ENCODE measurements at regions not wholly inside any gene's neighbourhood (a gene's known extent, or its start where the extent isn't known, plus 50 kb on each side); places are given as distances from the start of the nearest gene placed in this dataset.

DNA sequence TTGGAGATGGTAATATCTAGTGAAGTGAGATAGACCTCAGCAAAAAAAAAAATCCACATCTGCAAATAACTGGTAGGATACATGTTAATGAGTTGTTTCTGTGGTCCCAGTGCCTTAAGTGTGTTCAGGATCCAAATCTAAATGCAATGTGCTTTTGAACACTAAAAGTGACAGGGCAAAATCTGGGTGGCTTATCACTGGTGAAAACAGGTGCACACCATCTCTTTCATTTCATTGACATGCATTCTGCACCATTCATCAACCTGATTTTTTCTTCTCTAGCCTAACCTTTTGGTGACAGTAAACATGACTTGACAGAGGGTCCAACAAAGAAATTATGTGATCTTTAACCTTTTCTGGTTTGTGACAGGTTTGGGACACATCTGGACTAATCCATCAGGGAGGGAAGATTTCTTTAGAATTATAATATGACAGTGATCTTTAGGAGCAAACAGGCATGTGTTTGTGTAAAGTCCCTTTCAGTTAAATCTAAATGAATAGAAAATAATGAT lies 201.6 kb upstream of the NEGR1 start:
- TF ChIP-seq POLR2A (IDR thresholded peaks at IDR 0.05) (no peak), CTCF (IDR thresholded peaks at IDR 0.05) (no peak)

Measured in adrenal gland (tissue), 5 donors.